HG02938 (cell line): ENCODE measurements at regions not wholly inside any gene's neighbourhood (a gene's known extent, or its start where the extent isn't known, plus 50 kb on each side); places are given as distances from the start of the nearest gene placed in this dataset.
A peak's percentile ranks its signal among the peaks of the same experiment; 100 is the strongest.

Source experiments
- ATAC-seq: cut with Tn5 transposase; IDR thresholded peaks from one replicate; pipeline ENCODE4 v1.9.1; 2021; ENCODE audit warnings: mild to moderate bottlenecking, moderate library complexity; ENCODE audit not compliant: unreplicated experiment

DNA sequence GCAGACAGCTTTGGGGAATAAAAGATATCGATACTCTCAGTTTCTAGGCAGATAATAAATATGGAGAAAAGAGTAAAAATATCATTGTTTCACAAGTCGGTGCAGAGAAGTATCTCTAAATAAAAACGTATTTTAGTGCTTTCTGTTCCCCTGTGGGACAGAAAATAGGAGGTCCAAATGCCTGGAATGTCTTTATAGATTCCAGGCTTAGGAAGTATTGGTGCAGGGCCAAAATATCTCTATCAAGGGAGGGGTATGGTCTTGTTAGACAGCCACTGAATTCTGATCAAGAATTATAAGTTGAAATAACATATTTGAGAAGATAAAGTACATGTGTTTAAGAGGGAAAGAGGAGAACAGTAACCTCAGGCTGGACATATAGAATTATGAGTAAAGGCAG, 596.4 kb downstream of the PCDH18 start:
- no peak for ATAC-seq

- no peak for ATAC-seq
Observed at GRCh38 chr4:136935305-136935704, 597.0 kb downstream of the PCDH18 start.

- ATAC-seq = no peak
Observed at GRCh38 chr4:136934601-136935000, 597.7 kb downstream of the PCDH18 start.

GRCh38 chr4:136931781-136932180, 600.5 kb downstream of the PCDH18 start:
- ATAC-seq = no peak

DNA sequence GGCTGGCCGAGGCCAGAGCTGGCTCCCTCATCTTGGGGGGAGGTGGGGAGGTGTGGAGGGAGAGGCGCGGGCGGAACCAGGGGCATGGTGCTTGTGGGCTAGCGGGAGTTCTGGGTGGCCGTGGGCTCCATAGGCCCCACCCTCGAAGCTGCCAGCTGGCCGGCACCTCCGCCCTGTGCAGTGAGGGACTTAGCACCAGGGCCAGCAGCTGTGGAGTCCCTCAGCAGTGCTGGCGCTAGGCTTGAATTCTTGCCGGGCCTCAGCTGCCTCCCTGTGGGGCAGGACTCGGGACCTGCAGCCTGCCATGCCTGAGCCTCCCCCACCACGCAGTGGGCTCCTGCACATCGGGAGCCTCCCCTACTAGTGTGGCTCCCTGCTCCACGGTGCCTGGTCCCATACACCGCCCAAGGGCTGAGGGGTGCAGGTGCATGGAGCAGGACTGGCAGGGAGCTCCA, 603.3 kb downstream of the PCDH18 start:
- no peak for ATAC-seq

- no peak for ATAC-seq
Observed at GRCh38 chr4:136927172-136927571, 605.1 kb downstream of the PCDH18 start.

DNA sequence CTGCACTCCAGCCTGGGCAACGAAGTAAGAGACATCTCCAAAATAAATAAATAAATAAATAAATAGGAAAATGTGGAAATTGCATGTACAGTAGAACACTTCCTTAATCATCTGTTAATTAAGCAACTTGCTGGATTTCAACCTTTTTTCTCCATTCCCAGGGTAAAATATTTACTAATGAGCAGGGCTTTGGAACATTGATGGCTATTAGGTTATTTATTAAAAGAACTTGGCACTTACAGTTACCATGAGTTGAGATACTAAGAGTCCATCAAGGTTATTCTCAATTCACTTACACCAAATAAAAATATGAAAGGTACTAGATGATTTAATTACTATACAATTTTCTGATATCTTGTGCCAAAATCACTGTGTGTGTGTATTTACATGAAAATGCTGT, 607.1 kb downstream of the PCDH18 start:
- ATAC-seq = no peak

GRCh38 chr4:136922066-136922465, 610.2 kb downstream of the PCDH18 start:
- no peak for ATAC-seq

DNA sequence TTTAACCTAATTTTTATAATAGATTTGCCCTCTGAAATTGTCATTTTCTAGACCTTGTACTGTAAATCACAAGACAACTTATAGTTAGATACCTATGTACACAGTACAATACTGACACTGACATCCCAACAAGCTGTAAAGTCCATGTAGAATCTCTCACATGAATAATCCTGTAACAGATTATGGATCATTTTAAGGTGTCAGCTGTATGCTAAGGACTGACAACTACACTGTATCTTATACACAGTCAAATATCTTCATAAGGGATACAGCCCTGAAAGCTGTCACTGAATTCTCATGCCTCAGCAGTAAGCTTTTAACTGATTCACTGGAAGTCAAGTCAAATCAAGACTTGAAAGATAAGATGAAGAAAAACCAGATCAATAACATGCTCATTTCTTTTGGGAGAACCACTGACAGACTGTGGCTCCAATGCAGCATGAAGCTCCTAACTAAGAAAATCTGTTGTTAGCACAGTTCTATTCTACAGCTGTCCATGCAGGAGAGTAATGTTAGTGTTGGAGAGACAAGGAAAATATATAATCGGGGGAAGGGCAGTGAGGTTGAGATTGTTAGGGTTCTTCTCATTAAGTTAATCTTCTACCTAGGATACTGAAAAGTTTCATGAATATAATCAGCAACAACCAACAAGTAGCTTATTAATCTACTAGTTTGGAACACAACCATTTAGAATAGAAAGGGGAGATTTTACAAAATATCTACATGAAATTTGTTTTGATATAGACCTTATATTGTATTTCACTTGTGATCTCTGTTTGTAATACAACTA, 612.0 kb downstream of the PCDH18 start:
- no peak for ATAC-seq

DNA sequence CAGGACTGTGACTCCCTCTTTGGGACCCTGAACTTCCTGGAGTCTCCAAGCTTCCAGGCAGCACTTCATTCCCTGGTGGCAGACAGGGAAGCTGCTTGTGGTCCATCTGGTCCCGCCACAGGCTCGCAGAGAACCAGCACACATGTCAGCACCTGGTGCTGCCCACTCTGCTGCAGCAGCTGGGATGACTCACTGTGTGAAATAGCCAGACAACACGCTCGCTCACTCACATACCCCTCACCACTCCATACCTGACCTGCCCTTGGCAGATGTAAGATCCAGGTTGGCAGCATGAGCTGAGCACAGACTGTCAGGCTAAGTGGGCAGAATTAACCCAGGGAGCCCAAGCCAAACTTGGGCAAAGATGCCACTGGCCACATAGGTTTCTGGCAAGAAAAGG, 613.5 kb downstream of the PCDH18 start:
- no peak for ATAC-seq

DNA sequence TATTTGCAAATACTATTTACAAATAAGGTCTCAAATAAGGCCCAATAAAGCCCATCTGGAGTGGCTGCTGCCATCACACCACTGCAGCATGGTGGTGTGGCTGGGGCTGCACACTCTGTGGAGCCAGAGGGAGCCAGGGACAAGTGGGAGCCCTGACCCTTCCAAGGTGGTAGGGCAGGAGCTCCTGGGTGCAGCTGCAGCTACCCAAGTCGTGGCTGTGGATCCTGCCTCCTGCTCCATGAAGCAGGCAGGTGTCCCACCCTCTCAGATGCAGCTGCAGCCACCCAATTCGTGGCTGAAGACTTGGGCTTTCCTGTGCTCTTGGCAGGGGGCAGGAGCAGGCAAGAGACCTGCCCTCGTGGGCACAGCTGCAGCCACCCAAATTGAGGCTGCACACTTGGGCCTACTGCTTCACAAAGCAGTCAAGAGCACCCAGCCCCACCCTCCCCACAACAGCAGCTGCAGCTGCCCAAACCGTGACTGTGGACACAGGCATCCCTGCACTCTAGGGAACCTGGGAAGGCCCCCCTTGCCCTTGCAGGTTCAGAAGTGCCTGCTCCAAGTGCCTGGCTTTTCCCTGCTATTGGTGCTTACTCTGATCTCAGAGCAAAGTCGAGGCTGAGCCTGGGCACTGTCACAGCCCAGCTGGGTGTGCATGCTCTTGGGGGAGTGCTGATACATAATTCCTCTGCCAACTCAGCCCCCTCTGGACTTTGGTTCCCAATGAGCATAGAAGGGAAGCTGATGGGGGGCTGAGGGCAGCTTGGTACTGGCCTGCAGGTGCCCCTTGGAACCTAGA, 614.8 kb downstream of the PCDH18 start:
- no peak for ATAC-seq

GRCh38 chr4:136909626-136910025, 622.7 kb downstream of the PCDH18 start:
- no peak for ATAC-seq

DNA sequence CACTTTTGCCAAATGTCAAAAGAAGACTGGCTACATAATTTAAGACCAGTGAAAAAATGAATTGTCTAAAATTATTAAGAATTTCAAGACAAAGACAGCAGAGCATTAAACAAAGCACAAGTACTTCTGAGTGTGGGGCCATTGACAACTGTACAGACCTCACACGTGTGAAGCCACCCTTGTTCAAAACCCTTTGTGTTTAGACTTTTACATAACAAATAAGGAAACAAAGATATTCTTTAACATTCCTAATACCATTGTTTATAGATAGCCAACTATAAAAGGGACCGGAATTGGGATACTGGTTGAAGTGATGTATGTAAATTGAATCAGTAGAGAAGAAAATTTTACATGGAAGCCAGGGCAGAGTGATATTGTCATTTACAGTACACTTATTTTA, 624.2 kb downstream of the PCDH18 start:
- ATAC-seq = no peak

DNA sequence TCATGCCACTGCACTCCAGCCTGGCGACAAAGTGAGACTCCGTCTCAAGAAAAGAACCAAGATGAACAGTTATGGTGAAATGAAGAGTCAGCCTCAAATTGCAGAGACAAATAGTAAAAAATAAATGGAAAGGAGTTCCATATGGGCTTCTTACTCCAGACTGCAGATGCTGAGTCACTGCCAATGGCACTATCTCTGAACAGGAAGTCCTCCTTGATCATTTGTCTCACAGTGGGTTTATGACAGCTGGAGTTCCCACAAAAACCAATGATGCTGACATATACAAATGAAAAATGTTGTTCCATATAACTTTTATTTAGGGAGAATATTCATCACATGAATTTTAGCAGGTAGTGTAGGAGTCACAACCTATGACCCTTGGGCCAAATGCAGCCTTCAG, 631.6 kb downstream of the PCDH18 start:
- no peak for ATAC-seq

DNA sequence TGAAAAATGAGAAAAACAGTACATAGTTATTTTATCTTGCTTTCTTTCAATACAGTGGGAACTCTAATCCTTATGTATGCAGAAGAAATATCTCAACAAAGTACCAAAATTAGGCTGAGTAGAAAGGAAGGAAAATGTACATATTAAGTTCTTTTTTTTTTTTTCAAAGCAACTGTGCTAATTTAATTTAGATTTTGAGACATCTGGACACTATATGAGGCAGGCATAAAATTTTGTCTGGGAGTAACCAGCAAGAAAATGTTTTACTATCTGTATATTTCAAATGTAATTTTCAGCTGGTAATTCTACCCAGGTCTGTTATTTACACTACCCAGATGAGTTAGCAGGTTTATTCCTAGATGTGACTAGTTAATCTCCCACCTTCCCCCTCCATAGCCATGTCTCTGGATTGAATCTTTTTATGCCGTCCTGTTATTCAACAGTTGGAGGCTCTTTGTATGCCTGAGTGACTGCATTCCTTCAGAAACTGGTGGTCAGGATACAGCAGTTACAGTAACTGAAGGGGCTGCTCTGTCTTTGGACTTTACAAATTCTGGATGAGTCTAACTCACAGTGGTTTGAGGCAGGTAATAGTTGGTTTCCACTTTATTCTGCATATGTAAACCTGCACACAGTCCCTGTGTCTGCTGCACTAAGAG, 633.6 kb downstream of the PCDH18 start:
- no peak for ATAC-seq

DNA sequence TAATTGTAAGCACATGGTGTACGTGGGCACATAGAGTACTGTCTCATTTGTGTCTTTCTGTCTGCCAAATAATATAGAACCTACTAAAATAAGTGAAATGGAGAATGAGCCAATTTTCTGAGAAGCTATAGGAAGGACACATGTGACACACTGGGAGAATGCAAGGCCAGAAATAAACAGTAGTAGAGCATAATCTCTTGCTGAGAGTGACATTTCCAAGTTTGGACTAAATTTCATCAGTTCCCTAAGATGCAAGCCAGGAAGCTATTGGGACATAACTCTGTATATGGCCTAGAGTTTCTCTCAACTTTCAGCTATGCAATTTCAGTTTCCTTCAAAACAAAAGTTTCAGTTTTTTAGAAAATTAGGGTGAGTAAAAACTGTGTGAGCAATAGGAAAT, 638.7 kb downstream of the PCDH18 start:
- no peak for ATAC-seq

GRCh38 chr4:136881666-136882065, 650.6 kb downstream of the PCDH18 start:
- ATAC-seq = no peak

- no peak for ATAC-seq
Observed at GRCh38 chr4:136873555-136873954, 658.7 kb downstream of the PCDH18 start.

GRCh38 chr4:136867465-136867864, 664.8 kb downstream of the PCDH18 start:
- no peak for ATAC-seq

GRCh38 chr4:136865526-136865925, 666.8 kb downstream of the PCDH18 start:
- ATAC-seq = no peak

- ATAC-seq = peak; percentile 94
Observed at GRCh38 chr4:136864604-136865185, 667.6 kb downstream of the PCDH18 start.
